GM12878 (cell line): ENCODE measurements at regions not wholly inside any gene's neighbourhood (a gene's known extent, or its start where the extent isn't known, plus 50 kb on each side); places are given as distances from the start of the nearest gene placed in this dataset.

Experiments used
- ATAC-seq: fragments of 200-7000 bp; cut with Tn5 transposase; 3 replicates; pipeline ENCODE4 v1.9.1; 2020; ENCODE audit warnings: mild to moderate bottlenecking, moderate library complexity
- BruUV-seq: library from RNA; stranded (reverse); fragments of 400-500 nt; replicated peaks from 2 replicates; lab custom pipeline; 2021; lab: Mats Ljungman, UMichigan
- CTCF ChIA-PET: fragments of 300-600 bp; sonication (Branson Sonifier 250); formaldehyde crosslinking; extraction: SDS; loops from one replicate; lab custom pipeline; 2021; ENCODE audit warnings: inconsistent platforms; lab: Yijun Ruan, JAX
- POLR2A ChIA-PET: fragments of 350-600 bp; formaldehyde crosslinking; extraction: SDS; loops from one replicate; lab custom pipeline; 2021; ENCODE audit warnings: inconsistent platforms; lab: Charles Lee
- RAD21 ChIA-PET: fragments of 300-600 bp; sonication (Branson Sonifier 250); formaldehyde crosslinking; loops from one replicate; lab custom pipeline; 2023; ENCODE audit warnings: antibody characterized with exemption; ENCODE audit not compliant: unreplicated experiment; lab: Charles Lee
- SMC1A ChIA-PET: fragments of 300-600 bp; sonication (Branson Sonifier 250); formaldehyde crosslinking; loops from one replicate; lab custom pipeline; 2023; ENCODE audit not compliant: unreplicated experiment, uncharacterized antibody; lab: Charles Lee
- DNase-seq: peaks from one replicate; pipeline ENCODE4 v3.0.0-alpha.2; 2011; ENCODE audit warnings: low read depth, low spot score
- FAIRE-seq: peaks from 3 replicates; lab custom pipeline; 2011; peaks lifted over from hg19 to GRCh38; lab: Jason Lieb, UNC
- H2AFZ ChIP-seq: 2 replicates; pipeline ENCODE4 v1.6.0; 2011; ENCODE audit warnings: low read depth, low read length, control low read depth; ENCODE audit not compliant: control insufficient read depth
- H3K27ac ChIP-seq: 2 replicates; pipeline ENCODE4 v1.5.1; 2011; ENCODE audit warnings: control low read depth; ENCODE audit not compliant: control insufficient read depth, insufficient read depth
- H3K27me3 ChIP-seq, 2 experiments: replicated peaks in 1 of 2; 2 replicates each; pipeline versions ENCODE4 v1.6.0 to v1.6.1; 2011; ENCODE audit warnings: low read length in 1 of 2; ENCODE audit not compliant: control insufficient read depth in 2 of 2, insufficient read depth in 2 of 2
- H3K36me3 ChIP-seq, 2 experiments: 2 replicates each; pipeline ENCODE4 v1.5.1; 2011; ENCODE audit warnings: low read length in 1 of 2; ENCODE audit not compliant: control insufficient read depth in 2 of 2, insufficient read depth in 2 of 2
- H3K4me1 ChIP-seq: 2 replicates; pipeline ENCODE4 v1.6.1; 2011; ENCODE audit warnings: mild to moderate bottlenecking, low read length, moderate library complexity, mixed read lengths; ENCODE audit not compliant: control insufficient read depth, insufficient read depth
- H3K4me2 ChIP-seq: 2 replicates; pipeline ENCODE4 v1.6.0; 2011; ENCODE audit warnings: control low read depth; ENCODE audit not compliant: control insufficient read depth, insufficient read depth
- H3K4me3 ChIP-seq: fragments of 200-600 bp; sonication (generic); 2 replicates; pipeline ENCODE4 v1.5.1; 2016
- H3K79me2 ChIP-seq: 2 replicates; pipeline ENCODE4 v1.6.0; 2011; ENCODE audit warnings: low read length; ENCODE audit not compliant: control insufficient read depth, insufficient read depth
- H3K9ac ChIP-seq: 2 replicates; pipeline ENCODE4 v1.8.0; 2011; ENCODE audit warnings: low read length, control low read depth, mixed read lengths; ENCODE audit not compliant: control insufficient read depth, insufficient read depth
- H3K9me3 ChIP-seq: replicated peaks from 3 replicates; pipeline ENCODE4 v1.5.1; 2011; ENCODE audit warnings: mild to moderate bottlenecking, low read length; ENCODE audit not compliant: control insufficient read depth, insufficient read depth
- H4K20me1 ChIP-seq: 2 replicates; pipeline ENCODE4 v1.6.0; 2011; ENCODE audit not compliant: control insufficient read depth, insufficient read depth
- E2F4 ChIP-seq: IDR thresholded peaks from 2 replicates; pipeline ENCODE4 v1.6.1; 2012; ENCODE audit warnings: low read depth, low read length, improper control_type of control experiment
- ESRRA ChIP-seq: IDR thresholded peaks from 2 replicates; pipeline ENCODE4 v1.6.1; 2012; ENCODE audit warnings: mild to moderate bottlenecking, low read length, improper control_type of control experiment
- ETV6 ChIP-seq, 2 experiments: fragments of 450-650 bp in 1 of 2; IDR thresholded peaks in 1 of 2; conservative IDR thresholded peaks in 1 of 2; 2 replicates each; pipeline ENCODE4 v1.6.1; 2014; ENCODE audit warnings: antibody characterized with exemption in 1 of 2, borderline replicate concordance in 1 of 2, low read depth in 1 of 2, mild to moderate bottlenecking in 1 of 2, moderate library complexity in 1 of 2
- KDM1A ChIP-seq: fragments of 200-600 bp; sonication (generic); IDR thresholded peaks from 2 replicates; pipeline ENCODE4 v1.6.1; 2016; ENCODE audit warnings: borderline replicate concordance
- MAX ChIP-seq: IDR thresholded peaks from 2 replicates; pipeline ENCODE4 v1.6.1; 2012; ENCODE audit warnings: low read depth, low read length, improper control_type of control experiment
- NFYB ChIP-seq: IDR thresholded peaks from 2 replicates; pipeline ENCODE4 v1.6.1; 2011; ENCODE audit warnings: low read depth, mild to moderate bottlenecking, low read length, improper control_type of control experiment, moderate library complexity; ENCODE audit not compliant: insufficient read depth
- NR2C2 ChIP-seq: IDR thresholded peaks from 2 replicates; pipeline ENCODE4 v1.6.1; 2011; ENCODE audit warnings: borderline replicate concordance, low read depth; ENCODE audit not compliant: control insufficient read depth, insufficient read length
- SP1 ChIP-seq: IDR thresholded peaks from one replicate; pipeline ENCODE4 v1.6.1; 2011; ENCODE audit warnings: low read depth, low read length
- SREBF2 ChIP-seq: IDR thresholded peaks from 2 replicates; pipeline ENCODE4 v1.6.1; 2012; ENCODE audit warnings: mild to moderate bottlenecking, low read length
- SUPT20H ChIP-seq: IDR thresholded peaks from 2 replicates; pipeline ENCODE4 v1.6.1; 2011; ENCODE audit warnings: low read depth, mild to moderate bottlenecking, low read length, moderate library complexity, borderline replicate concordance; ENCODE audit not compliant: control insufficient read depth
- TBL1XR1 ChIP-seq: IDR thresholded peaks from 2 replicates; pipeline ENCODE4 v1.6.1; 2012; ENCODE audit warnings: low read depth, low read length, improper control_type of control experiment
- WRNIP1 ChIP-seq: IDR thresholded peaks from 2 replicates; pipeline ENCODE4 v1.6.1; 2011; ENCODE audit warnings: low read depth, low read length, improper control_type of control experiment, borderline replicate concordance
- ZBTB4 ChIP-seq: fragments of 450-650 bp; formaldehyde crosslinking; IDR thresholded peaks from 2 replicates; pipeline ENCODE4 v1.4.0; 2022; ENCODE audit warnings: mild to moderate bottlenecking, moderate library complexity
- WGBS: methylation state at CpG from one replicate; pipeline ENCODE4 v1.1.6; 2016; ENCODE audit warnings: low lambda C conversion rate; ENCODE audit not compliant: insufficient replicate concordance, insufficient coverage; ENCODE audit errors: missing lambda C conversion rate; 5-methylcytosine and 5-hydroxymethylcytosine counted together
- in situ Hi-C: fragments of 300-500 bp; cut with MboI; formaldehyde crosslinking; loops from 9 replicates; pipeline ENCODE4 v1.14.3; 2018; ENCODE audit warnings: mixed read lengths
- intact Hi-C: fragments of 100-400 bp; cut with micrococcal nuclease; formaldehyde crosslinking; loops from one replicate; pipeline ENCODE4 v1.14.2; 2022; ENCODE audit not compliant: unreplicated experiment

GRCh38 chr14:65193916-65194590 is 91.7 kb upstream of the MAX start (continued):
- TF ChIP-seq NFYB = no peak
- TF ChIP-seq ETV6 (conservative IDR thresholded peaks at IDR 0.05 in 1 of 2, IDR thresholded peaks at IDR 0.05 in 1 of 2; ENCODE audit: borderline replicate concordance in 1 of 2, low read depth in 1 of 2) = no peak
- no peak for TF ChIP-seq SP1
- no peak for TF ChIP-seq MAX
- TF ChIP-seq SUPT20H = no peak
- TF ChIP-seq, all 136 proteins: peak for 0

GRCh38 chr14:65195042-65195719 is 92.9 kb upstream of the MAX start:
- Histone ChIP-seq H3K4me3 (peak overlapping the region; percentile 37), H3K4me1 (peaks cover 21% of the 10 kb centered on the region), H3K27me3 (no peaks in the 10 kb centered on the region), H2AFZ (no peak overlapping the region), H3K4me2 (peak overlapping the region; percentile 72), H3K9me3 (no peaks in the 10 kb centered on the region; the same call in 2 of the 3 replicates), H4K20me1 (no peaks in the 10 kb centered on the region), H3K79me2 (no peaks in the 10 kb centered on the region), H3K27ac (peak overlapping the region; percentile 75), H3K9ac (peak overlapping the region; percentile 25; the same call in 1 of the 2 replicates), H3K36me3 (no peaks in the 10 kb centered on the region)
- POLR2A ChIA-PET = interaction anchor here (0.6 to 1.2 kb wide), 3 partner anchors 20 to 26 kb away, joined by 3 to 4 read pairs (median 4); no protein-coding TSS in a partner anchor
- intact Hi-C loops = loop anchor here (1.0 kb wide), 1 partner anchor 15 kb away; no protein-coding TSS in a partner anchor
- whole genome bisulfite sequencing = 9% methylated on average over 9 of the region's 9 CpGs
- SMC1A ChIA-PET = interaction anchor here (0.7 to 2.9 kb wide), 11 partner anchors 9 to 126 kb away, joined by 3 to 17 read pairs (median 5); no protein-coding TSS in a partner anchor
- CTCF ChIA-PET = interaction anchor here (0.8 to 2.4 kb wide), 5 partner anchors 10 to 221 kb away, joined by 3 to 9 read pairs (median 4); no protein-coding TSS in a partner anchor
- ATAC-seq (peak; percentile 96), FAIRE-seq (no peak), DNase-seq (peak; percentile 68)
- no TSS peak for BruUV-seq
- RAD21 ChIA-PET = interaction anchor here (0.7 to 1.9 kb wide), 9 partner anchors 10 to 220 kb away, joined by 3 to 12 read pairs (median 5); partner anchors contain the start of gene FNTB
- in situ Hi-C loops = no loop called here
- TF ChIP-seq SUPT20H (no peak), E2F4 (no peak), ZBTB4 (CRISPR knock-in tag) (no peak), KDM1A (no peak), ESRRA (no peak), SREBF2 (no peak), NR2C2 (no peak), TBL1XR1 (no peak), WRNIP1 (no peak)
